Smooth muscle cell (in vitro differentiated cells): ENCODE measurements at regions not wholly inside any gene's neighbourhood (a gene's known extent, or its start where the extent isn't known, plus 50 kb on each side); places are given as distances from the start of the nearest gene placed in this dataset.

Experiments used
- DNase-seq: peaks from one replicate; lab custom pipeline; 2025; ENCODE audit not compliant: unreplicated experiment; lab: John Stamatoyannopoulos, UW
- H2AFZ ChIP-seq: fragments of 200-600 bp; sonication (generic); 2 replicates; pipeline ENCODE4 v1.6.0; 2016; ENCODE audit warnings: antibody characterized with exemption, low read depth, mild to moderate bottlenecking
- H3F3A ChIP-seq: fragments of 200-600 bp; sonication (generic); 2 replicates; pipeline ENCODE4 v1.6.0; 2017; ENCODE audit warnings: antibody characterized with exemption, low read depth
- H3K27ac ChIP-seq: fragments of 200-600 bp; sonication (generic); 2 replicates; pipeline ENCODE4 v1.5.1; 2016; ENCODE audit warnings: low read depth, mild to moderate bottlenecking
- H3K27me3 ChIP-seq: fragments of 200-600 bp; sonication (generic); 2 replicates; pipeline ENCODE4 v1.6.1; 2016; ENCODE audit warnings: low read depth, mild to moderate bottlenecking
- H3K36me3 ChIP-seq: fragments of 200-600 bp; sonication (generic); 2 replicates; pipeline ENCODE4 v1.5.1; 2016; ENCODE audit warnings: low read depth
- H3K4me1 ChIP-seq: fragments of 200-600 bp; sonication (generic); 2 replicates; pipeline ENCODE4 v1.5.1; 2016; ENCODE audit warnings: low read depth
- H3K4me2 ChIP-seq: fragments of 200-600 bp; sonication (generic); 2 replicates; pipeline ENCODE4 v1.6.0; 2016; ENCODE audit warnings: mild to moderate bottlenecking
- H3K4me3 ChIP-seq: fragments of 200-600 bp; sonication (generic); 2 replicates; pipeline ENCODE4 v1.5.1; 2016; ENCODE audit warnings: mild to moderate bottlenecking
- H3K79me2 ChIP-seq: fragments of 200-600 bp; sonication (generic); 2 replicates; pipeline ENCODE4 v1.6.0; 2016; ENCODE audit warnings: low read depth, mild to moderate bottlenecking
- H3K9ac ChIP-seq: fragments of 200-600 bp; sonication (generic); 2 replicates; pipeline ENCODE4 v1.6.0; 2016; ENCODE audit warnings: low read depth
- H3K9me3 ChIP-seq: fragments of 200-600 bp; sonication (generic); replicated peaks from 2 replicates; pipeline ENCODE4 v1.5.1; 2016; ENCODE audit warnings: low read depth
- H4K20me1 ChIP-seq: fragments of 200-600 bp; sonication (generic); 2 replicates; pipeline ENCODE4 v1.6.0; 2016; ENCODE audit warnings: low read depth
- WGBS: methylation state at CpG from one replicate; pipeline ENCODE4 v1.1.7; 2016; ENCODE audit warnings: low lambda C conversion rate; 5-methylcytosine and 5-hydroxymethylcytosine counted together
- TF ChIP-seq, protein P1 (sequence below): fragments of 200-600 bp; sonication (generic); IDR thresholded peaks from 2 replicates; pipeline ENCODE4 v1.5.1; 2017; ENCODE audit warnings: borderline replicate concordance, mild to moderate bottlenecking, antibody characterized with exemption; ENCODE audit not compliant: insufficient read depth, poor library complexity, severe bottlenecking

GRCh38 chr12:29883941-29884554, 100.3 kb upstream of the TMTC1 start:
- Histone ChIP-seq H3K36me3 (no peaks in the 10 kb centered on the region), H3F3A (no peaks in the 10 kb centered on the region), H3K27me3 (no peaks in the 10 kb centered on the region), H2AFZ (no peak overlapping the region), H3K27ac (no peak overlapping the region), H3K4me3 (no peak overlapping the region), H3K4me1 (no peaks in the 10 kb centered on the region), H4K20me1 (no peaks in the 10 kb centered on the region), H3K4me2 (no peak overlapping the region), H3K9ac (no peak overlapping the region), H3K9me3 (no peaks in the 10 kb centered on the region), H3K79me2 (no peaks in the 10 kb centered on the region)
- WGBS, result 74% methylated on average over 4 of the region's 4 CpGs
- TF ChIP-seq, protein P1, sequence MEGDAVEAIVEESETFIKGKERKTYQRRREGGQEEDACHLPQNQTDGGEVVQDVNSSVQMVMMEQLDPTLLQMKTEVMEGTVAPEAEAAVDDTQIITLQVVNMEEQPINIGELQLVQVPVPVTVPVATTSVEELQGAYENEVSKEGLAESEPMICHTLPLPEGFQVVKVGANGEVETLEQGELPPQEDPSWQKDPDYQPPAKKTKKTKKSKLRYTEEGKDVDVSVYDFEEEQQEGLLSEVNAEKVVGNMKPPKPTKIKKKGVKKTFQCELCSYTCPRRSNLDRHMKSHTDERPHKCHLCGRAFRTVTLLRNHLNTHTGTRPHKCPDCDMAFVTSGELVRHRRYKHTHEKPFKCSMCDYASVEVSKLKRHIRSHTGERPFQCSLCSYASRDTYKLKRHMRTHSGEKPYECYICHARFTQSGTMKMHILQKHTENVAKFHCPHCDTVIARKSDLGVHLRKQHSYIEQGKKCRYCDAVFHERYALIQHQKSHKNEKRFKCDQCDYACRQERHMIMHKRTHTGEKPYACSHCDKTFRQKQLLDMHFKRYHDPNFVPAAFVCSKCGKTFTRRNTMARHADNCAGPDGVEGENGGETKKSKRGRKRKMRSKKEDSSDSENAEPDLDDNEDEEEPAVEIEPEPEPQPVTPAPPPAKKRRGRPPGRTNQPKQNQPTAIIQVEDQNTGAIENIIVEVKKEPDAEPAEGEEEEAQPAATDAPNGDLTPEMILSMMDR, result no peak
- no peak for DNase-seq

DNA sequence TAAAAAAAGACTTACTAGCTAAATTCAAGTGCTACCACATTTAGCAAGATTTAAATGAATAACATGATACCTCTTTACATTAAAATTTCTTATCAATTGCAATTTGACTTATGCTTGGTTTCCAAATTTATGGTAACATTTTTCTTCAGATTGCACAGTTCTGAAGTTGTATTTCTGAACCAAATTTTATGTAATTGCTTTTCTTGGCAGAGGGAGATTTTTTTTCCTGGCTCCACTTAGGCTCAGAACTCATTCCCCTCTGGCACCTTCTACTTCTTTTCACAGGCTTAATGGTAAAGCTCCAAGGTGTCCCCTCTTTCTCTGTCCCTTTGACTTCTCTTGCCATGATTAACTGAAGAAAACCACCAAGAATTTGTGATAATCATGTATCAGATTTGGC, 99.8 kb upstream of the TMTC1 start:
- Histone ChIP-seq H3F3A (no peaks in the 10 kb centered on the region), H3K9me3 (no peaks in the 10 kb centered on the region), H3K4me1 (no peaks in the 10 kb centered on the region), H3K27ac (no peak overlapping the region), H2AFZ (no peak overlapping the region), H3K4me2 (no peak overlapping the region), H3K36me3 (no peaks in the 10 kb centered on the region), H3K9ac (no peak overlapping the region), H4K20me1 (no peaks in the 10 kb centered on the region), H3K27me3 (no peaks in the 10 kb centered on the region), H3K79me2 (no peaks in the 10 kb centered on the region), H3K4me3 (no peak overlapping the region)
- no peak for DNase-seq
- TF ChIP-seq, protein P1, result no peak

DNA sequence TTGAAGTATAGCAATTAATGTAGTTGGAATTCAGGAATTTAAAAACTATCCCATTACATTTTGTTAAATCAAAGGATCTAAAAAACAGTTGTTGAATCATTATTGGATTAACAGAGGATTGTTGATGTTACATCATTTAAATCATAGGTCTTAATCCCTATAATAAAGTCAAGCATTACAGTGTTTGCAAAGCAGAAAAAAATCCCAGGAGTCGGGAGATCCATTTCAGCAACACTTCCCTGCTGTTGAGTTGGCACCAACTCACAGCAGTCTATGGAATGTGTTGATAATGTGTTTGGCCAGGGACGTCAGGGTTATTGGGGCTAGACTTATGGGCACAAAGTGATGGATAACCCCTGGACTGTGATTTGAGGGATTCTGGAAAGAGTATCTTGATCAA, 99.1 kb upstream of the TMTC1 start:
- no peaks in the 10 kb centered on the region for H3K9me3 ChIP-seq
- no peak overlapping the region for H3K4me2 ChIP-seq
- H3K27me3 ChIP-seq, result no peaks in the 10 kb centered on the region
- H3K4me1 ChIP-seq, result no peaks in the 10 kb centered on the region
- no peak for DNase-seq
- no peak overlapping the region for H3K4me3 ChIP-seq
- no peak overlapping the region for H3K9ac ChIP-seq
- no peaks in the 10 kb centered on the region for H3F3A ChIP-seq
- H3K79me2 ChIP-seq, result no peaks in the 10 kb centered on the region
- no peaks in the 10 kb centered on the region for H3K36me3 ChIP-seq
- H3K27ac ChIP-seq, result no peak overlapping the region
- TF ChIP-seq, protein P1, result no peak
- H2AFZ ChIP-seq, result no peak overlapping the region
- H4K20me1 ChIP-seq, result no peaks in the 10 kb centered on the region
- WGBS, result 45% methylated on average over 2 of the region's 2 CpGs

- Histone ChIP-seq H3K9ac (no peak overlapping the region), H3K27me3 (no peaks in the 10 kb centered on the region), H3F3A (no peaks in the 10 kb centered on the region), H3K4me2 (no peak overlapping the region), H3K36me3 (no peaks in the 10 kb centered on the region), H3K27ac (no peak overlapping the region), H3K79me2 (no peaks in the 10 kb centered on the region), H4K20me1 (no peaks in the 10 kb centered on the region), H3K9me3 (no peaks in the 10 kb centered on the region), H3K4me1 (no peaks in the 10 kb centered on the region), H2AFZ (no peak overlapping the region), H3K4me3 (no peak overlapping the region)
- 94% methylated on average over 3 of the region's 3 CpGs for WGBS
- DNase-seq, result no peak
- TF ChIP-seq, protein P1, result no peak
These were observed 97.2 kb upstream of the TMTC1 start for GRCh38 chr12:29880987-29881386.
